ENCODE measurements at regions not wholly inside any gene's neighbourhood (a gene's known extent, or its start where the extent isn't known, plus 50 kb on each side); places are given as distances from the start of the nearest gene placed in this dataset.

DNA sequence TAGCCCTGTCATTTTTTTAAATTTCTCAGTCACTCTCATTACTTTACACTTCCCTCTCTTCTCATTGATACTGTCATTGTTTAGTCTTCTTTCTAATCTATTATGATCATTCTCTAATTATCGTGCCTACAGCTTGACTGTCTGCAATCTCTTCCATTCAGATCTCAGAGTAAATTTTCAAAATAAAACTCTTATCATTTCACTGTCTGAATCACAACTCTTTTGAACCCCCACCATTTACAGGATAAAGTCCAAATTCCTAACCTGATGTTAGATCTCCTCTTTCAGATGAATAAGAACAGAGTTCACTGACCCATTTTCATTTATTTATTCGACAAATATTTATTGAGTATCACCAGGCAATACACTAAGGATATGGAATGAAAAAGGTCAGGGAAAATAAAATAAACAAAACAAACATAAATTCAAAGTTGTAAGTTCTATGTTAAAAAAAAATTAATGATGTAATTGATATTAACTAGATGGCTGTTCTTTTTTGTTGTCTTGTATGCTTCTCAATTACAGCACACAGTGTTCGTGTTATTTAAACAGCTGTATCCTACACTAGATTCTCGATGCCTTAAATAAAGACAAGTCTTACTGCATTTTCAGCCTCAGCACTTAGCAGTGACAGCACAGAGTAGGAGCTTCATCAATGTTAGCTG, 631.0 kb downstream of the IRS1 start (continued):
- no peak for TF ChIP-seq ZBTB34 (CRISPR knock-in tag; IDR thresholded peaks at IDR 0.05)
- TF ChIP-seq ZNF530 (CRISPR knock-in tag; IDR thresholded peaks at IDR 0.05; ENCODE audit: low read depth) = no peak
- no peak for TF ChIP-seq ARNT2 (CRISPR knock-in tag; IDR thresholded peaks at IDR 0.05; ENCODE audit: low read depth)
- TF ChIP-seq ZNF75D (CRISPR knock-in tag; IDR thresholded peaks at IDR 0.05; ENCODE audit: borderline replicate concordance) = no peak
- TF ChIP-seq, protein P1, sequence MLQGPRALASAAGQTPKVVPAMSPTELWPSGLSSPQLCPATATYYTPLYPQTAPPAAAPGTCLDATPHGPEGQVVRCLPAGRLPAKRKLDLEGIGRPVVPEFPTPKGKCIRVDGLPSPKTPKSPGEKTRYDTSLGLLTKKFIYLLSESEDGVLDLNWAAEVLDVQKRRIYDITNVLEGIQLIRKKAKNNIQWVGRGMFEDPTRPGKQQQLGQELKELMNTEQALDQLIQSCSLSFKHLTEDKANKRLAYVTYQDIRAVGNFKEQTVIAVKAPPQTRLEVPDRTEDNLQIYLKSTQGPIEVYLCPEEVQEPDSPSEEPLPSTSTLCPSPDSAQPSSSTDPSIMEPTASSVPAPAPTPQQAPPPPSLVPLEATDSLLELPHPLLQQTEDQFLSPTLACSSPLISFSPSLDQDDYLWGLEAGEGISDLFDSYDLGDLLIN (CRISPR knock-in tag; IDR thresholded peaks at IDR 0.05; ENCODE audit: borderline replicate concordance) = no peak
- TF ChIP-seq CEBPG (CRISPR knock-in tag; IDR thresholded peaks at IDR 0.05) = no peak; the same call in 1 of the 2 replicates
- TF ChIP-seq ZBTB44 (CRISPR knock-in tag; IDR thresholded peaks at IDR 0.05) = no peak
- TF ChIP-seq AGO1 (IDR thresholded peaks at IDR 0.05; ENCODE audit: low read depth, low read length, poor library complexity, severe bottlenecking) = no peak
- no peak for TF ChIP-seq IRX3 (CRISPR knock-in tag; IDR thresholded peaks at IDR 0.05; ENCODE audit: borderline replicate concordance, low read depth)
- TF ChIP-seq, protein P2, sequence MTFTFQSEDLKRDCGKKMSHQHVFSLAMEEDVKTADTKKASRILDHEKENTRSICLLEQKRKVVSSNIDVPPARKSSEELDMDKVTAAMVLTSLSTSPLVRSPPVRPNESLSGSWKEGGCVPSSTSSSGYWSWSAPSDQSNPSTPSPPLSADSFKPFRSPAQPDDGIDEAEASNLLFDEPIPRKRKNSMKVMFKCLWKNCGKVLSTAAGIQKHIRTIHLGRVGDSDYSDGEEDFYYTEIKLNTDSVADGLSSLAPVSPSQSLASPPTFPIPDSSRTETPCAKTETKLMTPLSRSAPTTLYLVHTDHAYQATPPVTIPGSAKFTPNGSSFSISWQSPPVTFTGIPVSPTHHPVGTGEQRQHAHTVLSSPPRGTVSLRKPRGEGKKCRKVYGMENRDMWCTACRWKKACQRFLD (CRISPR knock-in tag; IDR thresholded peaks at IDR 0.05; ENCODE audit: borderline replicate concordance) = no peak
- no peak for TF ChIP-seq ZNF512 (CRISPR knock-in tag; IDR thresholded peaks at IDR 0.05)
- no peak for TF ChIP-seq ARHGAP35 (CRISPR knock-in tag; IDR thresholded peaks at IDR 0.05; ENCODE audit: borderline replicate concordance)
- no peak for TF ChIP-seq CBX5 (CRISPR knock-in tag; IDR thresholded peaks at IDR 0.05; ENCODE audit: borderline replicate concordance)
- TF ChIP-seq ZFAT (CRISPR knock-in tag; conservative IDR thresholded peaks at IDR 0.05) = no peak
- peak; percentile 67 for TF ChIP-seq NR2F6 (IDR thresholded peaks at IDR 0.05)
- TF ChIP-seq NR2F6 (CRISPR knock-in tag; IDR thresholded peaks at IDR 0.05) = peak; percentile 67; the same call in 1 of the 2 replicates
- TF ChIP-seq NFATC3 (CRISPR knock-in tag; IDR thresholded peaks at IDR 0.05) = no peak
- TF ChIP-seq ZC3H13 (CRISPR knock-in tag; IDR thresholded peaks at IDR 0.05) = no peak
- 0 out of 2 replicates have a peak, but pooled peaks have one; percentile 3 for TF ChIP-seq ZNF644 (CRISPR knock-in tag; IDR thresholded peaks at IDR 0.05; ENCODE audit: low read depth)
- TF ChIP-seq HNRNPH1 (optimal IDR thresholded peaks at IDR 0.05; ENCODE audit: low read depth, low read length) = no peak
- peak; percentile 61; the same call in 1 of the 2 replicates for TF ChIP-seq HDAC2 (CRISPR knock-in tag; IDR thresholded peaks at IDR 0.05)
- TF ChIP-seq RARA (CRISPR knock-in tag; IDR thresholded peaks at IDR 0.05) = peak; percentile 76
- TF ChIP-seq KMT2A (CRISPR knock-in tag; IDR thresholded peaks at IDR 0.05) = no peak
- no peak for TF ChIP-seq ZNF496 (CRISPR knock-in tag; IDR thresholded peaks at IDR 0.05; ENCODE audit: insufficient replicate concordance)
